ENCODE measurements at regions not wholly inside any gene's neighbourhood (a gene's known extent, or its start where the extent isn't known, plus 50 kb on each side); places are given as distances from the start of the nearest gene placed in this dataset.

GRCh38 chr2:142416996-142417395 is 286.2 kb upstream of the LRP1B start:
- TF ChIP-seq CTCF (IDR thresholded peaks at IDR 0.05; ENCODE audit: low read depth, low read length, missing input control) (no peak), ZBTB33 (IDR thresholded peaks at IDR 0.05) (no peak), REST (IDR thresholded peaks at IDR 0.05) (no peak), RAD21 (IDR thresholded peaks at IDR 0.05) (no peak)
